ENCODE measurements at regions not wholly inside any gene's neighbourhood (a gene's known extent, or its start where the extent isn't known, plus 50 kb on each side); places are given as distances from the start of the nearest gene placed in this dataset.

DNA sequence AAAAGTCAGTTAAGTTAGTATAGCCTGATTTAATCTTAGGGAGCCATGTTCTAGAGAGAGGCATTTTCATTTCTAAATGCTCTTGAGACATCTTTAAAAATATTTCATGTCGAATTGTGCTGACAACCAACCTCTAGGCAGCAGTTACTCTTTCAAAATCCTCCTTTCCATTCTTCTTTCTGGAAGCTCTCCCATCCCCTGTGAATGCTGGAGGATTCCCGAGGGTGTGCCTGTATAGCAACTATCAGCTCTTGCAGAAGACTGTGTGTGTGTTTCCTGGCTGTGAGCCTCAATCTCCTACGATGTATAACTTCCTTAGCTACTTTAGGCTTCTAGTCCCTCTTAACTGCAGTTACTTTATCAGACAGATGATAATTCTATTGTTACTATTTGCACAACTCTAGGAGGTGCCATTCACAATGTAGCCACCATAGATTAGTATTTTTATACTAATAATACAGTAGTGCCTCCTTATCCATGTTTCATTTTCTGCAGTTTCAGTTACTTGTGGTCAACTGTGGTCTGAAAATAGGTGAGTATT is 250.3 kb downstream of the EDEM1 start:
- TF ChIP-seq CTCF (conservative IDR thresholded peaks at IDR 0.05; ENCODE audit: low read length) (no peak), EZH2phosphoT487 (IDR thresholded peaks at IDR 0.05; ENCODE audit: borderline replicate concordance) (no peak)

All from Loucy (cell line).